Endometrium (tissue), 2 donors: ENCODE measurements at regions not wholly inside any gene's neighbourhood (a gene's known extent, or its start where the extent isn't known, plus 50 kb on each side); places are given as distances from the start of the nearest gene placed in this dataset.

Source experiments
- FAIRE-seq: peaks from 2 replicates; lab custom pipeline; 2012; peaks lifted over from hg19 to GRCh38; lab: Jason Lieb, UNC
- donor health status: control.
- donor health status: control.

GRCh38 chr3:25292595-25292994, 135.5 kb upstream of the RARB start:
- FAIRE-seq, result no peak

GRCh38 chr3:25293736-25294135, 134.3 kb upstream of the RARB start:
- no peak for FAIRE-seq

- FAIRE-seq, result no peak
Measured at GRCh38 chr3:25294169-25294805, 133.8 kb upstream of the RARB start.

GRCh38 chr3:25297667-25298585, 130.1 kb upstream of the RARB start:
- peak; percentile 62 for FAIRE-seq

GRCh38 chr3:25300141-25300540, 127.9 kb upstream of the RARB start:
- no peak for FAIRE-seq

GRCh38 chr3:25304916-25305315, 123.1 kb upstream of the RARB start:
- no peak for FAIRE-seq

GRCh38 chr3:25306066-25306465, 122.0 kb upstream of the RARB start:
- FAIRE-seq, result no peak

GRCh38 chr3:25306705-25307104, 121.4 kb upstream of the RARB start:
- FAIRE-seq, result no peak

GRCh38 chr3:25313286-25313685, 114.8 kb upstream of the RARB start:
- no peak for FAIRE-seq

GRCh38 chr3:25324954-25325655, 103.0 kb upstream of the RARB start:
- no peak for FAIRE-seq

- no peak for FAIRE-seq
Measured at GRCh38 chr3:25335356-25335755, 92.7 kb upstream of the RARB start.

GRCh38 chr3:25338158-25338725, 89.8 kb upstream of the RARB start:
- no peak for FAIRE-seq

GRCh38 chr3:25339225-25339624, 88.8 kb upstream of the RARB start:
- FAIRE-seq, result no peak

- no peak for FAIRE-seq
Measured at GRCh38 chr3:25344670-25345069, 83.4 kb upstream of the RARB start.

GRCh38 chr3:25349095-25349494, 79.0 kb upstream of the RARB start:
- FAIRE-seq, result no peak

- no peak for FAIRE-seq
Measured at GRCh38 chr3:25349828-25350724, 78.0 kb upstream of the RARB start.

GRCh38 chr3:25350725-25351114, 77.3 kb upstream of the RARB start:
- no peak for FAIRE-seq

- no peak for FAIRE-seq
Measured at GRCh38 chr3:25354071-25354470, 74.0 kb upstream of the RARB start.

GRCh38 chr3:25355034-25355885, 72.8 kb upstream of the RARB start:
- no peak for FAIRE-seq

- FAIRE-seq, result no peak
Measured at GRCh38 chr3:25355998-25356397, 72.1 kb upstream of the RARB start.

- no peak for FAIRE-seq
Measured at GRCh38 chr3:25362118-25362517, 65.9 kb upstream of the RARB start.
